LNCaP clone FGC (cell line): ENCODE measurements at regions not wholly inside any gene's neighbourhood (a gene's known extent, or its start where the extent isn't known, plus 50 kb on each side); places are given as distances from the start of the nearest gene placed in this dataset.

Experiments used
- DNase-seq: peaks from one replicate; pipeline ENCODE4 v3.0.0-alpha.2; 2011; ENCODE audit warnings: low read depth
- H3K4me3 ChIP-seq: 2 replicates; pipeline ENCODE4 v1.5.1; 2011; ENCODE audit warnings: mild to moderate bottlenecking, low read depth, low read length, control low read depth
- TF ChIP-seq, protein P1 (sequence below): IDR thresholded peaks from 2 replicates; pipeline ENCODE4 v1.5.1; 2012; ENCODE audit warnings: mild to moderate bottlenecking; ENCODE audit not compliant: control insufficient read depth, insufficient read depth; ENCODE audit errors: extremely low read depth

DNA sequence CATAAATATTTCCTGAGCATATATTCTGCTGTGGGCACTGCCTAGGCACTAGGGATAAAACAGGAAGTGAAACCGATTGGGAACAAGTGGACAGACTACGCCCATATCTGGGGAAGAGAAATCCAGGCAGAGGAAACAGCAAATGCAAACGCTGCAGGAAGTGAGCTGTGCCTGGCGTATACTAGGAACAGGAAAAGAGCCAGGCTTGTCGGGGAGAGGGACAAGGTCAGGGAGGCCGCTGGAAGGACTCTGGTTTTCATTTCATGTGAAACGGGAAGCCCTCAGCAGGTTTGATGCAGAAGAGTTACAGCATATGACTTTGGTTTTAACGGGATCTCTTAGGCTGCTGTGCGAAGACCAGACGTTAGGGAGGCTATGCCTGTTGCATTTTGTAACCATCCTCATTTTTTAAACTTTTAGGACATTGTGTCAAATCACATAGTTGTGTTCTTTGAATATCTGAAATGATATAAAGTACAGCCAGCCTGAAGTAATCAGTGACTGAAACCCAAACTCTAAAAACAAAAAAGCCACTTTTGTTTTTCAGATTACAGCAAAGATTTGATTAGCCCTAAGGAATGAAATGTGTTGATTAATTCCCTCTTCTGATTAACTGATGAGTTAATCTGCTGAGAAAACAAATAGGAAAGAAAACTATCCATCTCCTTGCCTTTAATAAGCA is 110.2 kb upstream of the PIEZO2 start:
- TF ChIP-seq, protein P1, sequence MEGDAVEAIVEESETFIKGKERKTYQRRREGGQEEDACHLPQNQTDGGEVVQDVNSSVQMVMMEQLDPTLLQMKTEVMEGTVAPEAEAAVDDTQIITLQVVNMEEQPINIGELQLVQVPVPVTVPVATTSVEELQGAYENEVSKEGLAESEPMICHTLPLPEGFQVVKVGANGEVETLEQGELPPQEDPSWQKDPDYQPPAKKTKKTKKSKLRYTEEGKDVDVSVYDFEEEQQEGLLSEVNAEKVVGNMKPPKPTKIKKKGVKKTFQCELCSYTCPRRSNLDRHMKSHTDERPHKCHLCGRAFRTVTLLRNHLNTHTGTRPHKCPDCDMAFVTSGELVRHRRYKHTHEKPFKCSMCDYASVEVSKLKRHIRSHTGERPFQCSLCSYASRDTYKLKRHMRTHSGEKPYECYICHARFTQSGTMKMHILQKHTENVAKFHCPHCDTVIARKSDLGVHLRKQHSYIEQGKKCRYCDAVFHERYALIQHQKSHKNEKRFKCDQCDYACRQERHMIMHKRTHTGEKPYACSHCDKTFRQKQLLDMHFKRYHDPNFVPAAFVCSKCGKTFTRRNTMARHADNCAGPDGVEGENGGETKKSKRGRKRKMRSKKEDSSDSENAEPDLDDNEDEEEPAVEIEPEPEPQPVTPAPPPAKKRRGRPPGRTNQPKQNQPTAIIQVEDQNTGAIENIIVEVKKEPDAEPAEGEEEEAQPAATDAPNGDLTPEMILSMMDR, result no peak
- no peak for DNase-seq
- no peak overlapping the region for H3K4me3 ChIP-seq

DNA sequence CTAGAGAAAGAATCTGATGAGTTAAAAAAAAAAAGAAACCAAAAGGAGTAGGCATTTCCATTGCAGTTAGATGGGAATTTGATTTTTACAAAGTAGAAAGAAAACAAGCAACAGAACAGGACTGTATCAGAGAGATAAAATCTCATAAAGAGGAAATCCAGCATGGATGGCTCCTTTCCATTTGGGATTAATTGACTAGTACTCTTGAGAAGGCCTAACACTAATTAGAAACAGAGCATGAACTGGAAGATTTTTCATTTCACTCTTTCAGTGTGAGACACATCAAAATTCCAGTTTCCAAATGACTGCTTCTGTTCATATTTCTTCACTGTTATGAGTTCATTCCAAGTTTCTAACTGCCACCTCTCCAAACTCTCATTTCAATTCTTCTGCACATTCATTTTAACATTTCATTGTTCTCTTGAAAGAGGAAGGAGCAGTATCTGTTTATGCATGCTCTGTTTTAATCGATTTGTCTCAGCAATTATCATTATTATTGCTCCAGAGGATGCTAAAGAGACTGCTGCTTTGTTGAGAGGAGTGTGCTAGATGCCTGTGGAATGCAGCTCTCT is 108.8 kb upstream of the PIEZO2 start:
- DNase-seq, result no peak
- no peak overlapping the region for H3K4me3 ChIP-seq
- TF ChIP-seq, protein P1, result no peak

DNA sequence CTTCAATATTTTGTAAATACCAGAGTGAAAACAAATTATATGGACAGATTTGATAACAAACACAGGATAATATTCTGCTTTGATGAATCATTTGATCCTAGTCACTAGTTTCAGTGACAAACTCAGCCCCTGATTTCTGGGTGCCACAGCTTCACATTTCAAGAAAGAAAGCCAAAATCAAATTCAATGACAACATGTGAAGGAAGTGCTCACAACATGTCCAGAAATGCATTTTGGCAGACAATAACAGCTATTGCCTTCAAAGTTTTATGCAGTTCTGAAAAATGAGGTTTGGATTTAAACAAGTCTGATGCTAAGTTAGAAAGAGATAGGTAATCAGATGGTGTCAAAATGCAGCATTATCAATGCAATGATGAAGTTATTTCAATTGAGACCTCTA is 106.9 kb upstream of the PIEZO2 start:
- TF ChIP-seq, protein P1, result no peak
- no peak for DNase-seq
- no peak overlapping the region for H3K4me3 ChIP-seq

DNA sequence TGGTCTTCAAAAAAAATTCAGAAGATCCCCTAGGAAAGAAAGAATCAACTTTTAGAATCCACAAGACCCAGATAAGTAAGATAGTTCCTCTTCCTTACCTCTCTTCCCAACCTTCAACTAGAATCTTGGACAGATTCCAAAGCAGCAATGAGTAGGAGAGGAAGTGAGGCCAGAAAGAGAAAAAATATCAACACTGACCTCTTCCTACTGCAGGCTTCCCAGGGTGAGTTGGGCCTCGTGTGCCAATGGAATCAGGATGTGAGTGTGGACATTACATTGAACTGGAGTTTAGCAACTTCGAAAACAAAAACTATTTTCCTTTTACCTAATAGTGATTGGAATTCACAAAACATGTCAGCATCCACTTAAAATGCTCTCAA is 102.5 kb upstream of the PIEZO2 start:
- no peak overlapping the region for H3K4me3 ChIP-seq
- DNase-seq, result no peak
- TF ChIP-seq, protein P1, result no peak

DNA sequence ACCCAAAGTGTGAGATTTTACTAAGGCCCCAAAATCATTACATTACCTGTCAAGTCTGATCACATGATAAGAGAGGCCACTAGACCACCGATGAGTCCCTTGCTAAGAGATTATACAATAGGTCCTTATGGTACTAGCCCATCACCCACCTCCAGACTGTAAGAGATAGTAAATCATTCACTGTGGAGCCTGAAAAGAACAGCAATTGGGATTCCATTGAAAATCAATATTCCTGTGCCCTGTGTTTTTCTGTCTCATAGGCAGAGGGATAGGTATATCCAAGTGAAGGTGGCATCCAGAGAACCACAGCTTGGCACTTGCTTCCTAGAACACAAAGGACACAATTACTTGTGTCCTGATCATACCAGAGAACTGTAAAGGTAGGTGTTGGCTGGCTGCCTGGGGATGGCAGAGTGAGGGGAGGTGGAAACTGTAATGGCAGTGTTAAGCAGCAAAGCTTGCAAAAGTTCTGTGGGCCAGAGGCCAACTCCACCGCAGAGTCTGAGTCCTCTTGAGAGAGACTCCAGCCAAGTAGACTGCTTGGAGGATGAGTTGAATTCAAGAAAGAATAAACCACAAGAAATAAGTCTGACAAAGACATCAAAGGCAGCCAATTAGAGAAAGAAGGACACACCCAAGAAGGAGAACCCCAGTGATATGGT is 102.0 kb upstream of the PIEZO2 start:
- H3K4me3 ChIP-seq, result no peak overlapping the region
- no peak for DNase-seq
- TF ChIP-seq, protein P1, result no peak

DNA sequence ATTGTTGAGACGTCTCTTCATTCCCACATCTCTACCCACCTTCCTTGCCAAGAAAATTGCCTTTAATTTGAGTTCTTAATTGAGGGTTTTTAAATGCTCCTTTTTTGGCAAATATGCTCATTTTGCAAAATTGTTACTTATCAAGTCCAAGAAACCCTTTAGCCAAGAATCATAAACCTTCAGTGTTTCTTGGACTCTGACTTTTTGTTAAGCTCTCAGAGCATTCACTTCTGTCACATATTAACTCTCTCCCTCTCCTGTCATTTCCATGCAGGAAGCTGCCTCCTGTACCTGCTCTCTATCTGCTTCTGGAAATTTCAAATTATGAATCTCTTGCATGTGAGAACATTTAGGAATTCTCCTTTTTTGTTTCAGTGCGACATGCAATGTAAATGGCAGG is 100.0 kb upstream of the PIEZO2 start:
- TF ChIP-seq, protein P1, result no peak

More for the DNA sequence above, 100.0 kb upstream of the PIEZO2 start:
- no peak overlapping the region for H3K4me3 ChIP-seq
- no peak for DNase-seq
